HUES48 (cell line): ENCODE measurements at regions not wholly inside any gene's neighbourhood (a gene's known extent, or its start where the extent isn't known, plus 50 kb on each side); places are given as distances from the start of the nearest gene placed in this dataset.

Source experiments
- H3K27ac ChIP-seq: one replicate; pipeline ENCODE4 v1.7.0; 2013; ENCODE audit warnings: low read depth, low read length, inconsistent platforms
- H3K27me3 ChIP-seq: 2 replicates; pipeline ENCODE4 v1.6.1; 2013; ENCODE audit warnings: mild to moderate bottlenecking, low read length; ENCODE audit not compliant: control insufficient read depth, insufficient read depth
- H3K36me3 ChIP-seq: 2 replicates; pipeline ENCODE4 v1.6.1; 2013; ENCODE audit warnings: low read length; ENCODE audit not compliant: control insufficient read depth, insufficient read depth
- H3K4me1 ChIP-seq: 2 replicates; pipeline ENCODE4 v1.6.1; 2013; ENCODE audit warnings: mild to moderate bottlenecking, low read length; ENCODE audit not compliant: control insufficient read depth, insufficient read depth
- H3K4me3 ChIP-seq: 2 replicates; pipeline ENCODE4 v1.5.1; 2013; ENCODE audit warnings: mild to moderate bottlenecking, low read depth, low read length
- H3K9ac ChIP-seq: 2 replicates; pipeline ENCODE4 v1.6.1; 2013; ENCODE audit warnings: mild to moderate bottlenecking, low read depth, low read length, moderate library complexity
- H3K9me3 ChIP-seq: 2 replicates; pipeline ENCODE4 v1.6.1; 2013; ENCODE audit warnings: low read length; ENCODE audit not compliant: control insufficient read depth, insufficient read depth

- Histone ChIP-seq H3K36me3 (no peaks in the 10 kb centered on the region), H3K27me3 (no peaks in the 10 kb centered on the region; the same call in 1 of the 2 replicates), H3K27ac (no peak overlapping the region), H3K4me3 (no peak overlapping the region), H3K4me1 (no peaks in the 10 kb centered on the region), H3K9me3 (no peaks in the 10 kb centered on the region), H3K9ac (no peak overlapping the region)
Measured at GRCh38 chr14:89017417-89017816, 193.0 kb downstream of the TTC8 start.

GRCh38 chr14:89022274-89022673, 197.8 kb downstream of the TTC8 start:
- Histone ChIP-seq H3K36me3 (no peaks in the 10 kb centered on the region), H3K27ac (no peak overlapping the region), H3K4me3 (no peak overlapping the region), H3K9ac (no peak overlapping the region), H3K4me1 (no peaks in the 10 kb centered on the region), H3K9me3 (no peaks in the 10 kb centered on the region), H3K27me3 (peaks cover 32% of the 10 kb centered on the region)

GRCh38 chr14:89024691-89025090, 200.2 kb downstream of the TTC8 start:
- no peak overlapping the region for H3K9ac ChIP-seq
- no peaks in the 10 kb centered on the region for H3K36me3 ChIP-seq
- H3K4me3 ChIP-seq: no peak overlapping the region
- no peak overlapping the region for H3K27ac ChIP-seq
- no peaks in the 10 kb centered on the region for H3K9me3 ChIP-seq
- peaks cover 55% of the 10 kb centered on the region for H3K27me3 ChIP-seq
- no peaks in the 10 kb centered on the region for H3K4me1 ChIP-seq

DNA sequence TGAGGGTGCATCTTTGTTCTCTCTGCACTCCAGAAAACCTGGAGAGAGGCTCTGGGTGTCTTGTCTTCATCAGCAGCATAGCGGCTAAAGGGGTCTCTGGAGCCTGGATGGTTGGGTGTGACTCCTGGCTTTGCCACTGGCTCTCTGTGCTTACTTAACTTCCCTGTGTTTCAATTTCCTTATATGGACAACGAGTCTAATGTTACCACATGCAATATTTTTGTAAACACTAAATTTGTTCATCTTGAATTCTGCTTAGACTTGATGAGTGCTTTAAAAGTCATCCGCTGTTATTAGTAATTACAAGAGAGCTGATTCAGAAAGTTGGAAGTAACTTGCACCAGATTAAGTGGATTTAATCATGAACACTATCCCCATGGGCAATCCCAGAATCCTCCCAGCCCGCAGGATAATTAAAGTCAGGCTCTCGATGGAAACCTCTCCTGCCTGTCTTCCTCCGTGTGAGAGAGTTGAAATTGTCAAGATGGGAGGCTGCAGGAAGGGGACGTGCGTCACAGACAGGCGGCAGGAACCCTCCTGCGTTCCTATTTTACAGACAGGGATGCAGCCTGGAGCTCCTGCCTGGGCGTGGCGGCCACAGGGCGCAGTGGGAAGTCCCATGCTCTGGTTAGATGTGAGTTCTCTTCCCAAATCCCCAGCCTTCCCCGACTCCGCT, 201.2 kb downstream of the TTC8 start:
- H3K4me3 ChIP-seq: no peak overlapping the region
- peaks cover 60% of the 10 kb centered on the region for H3K27me3 ChIP-seq
- no peak overlapping the region for H3K9ac ChIP-seq
- no peaks in the 10 kb centered on the region for H3K36me3 ChIP-seq
- no peaks in the 10 kb centered on the region for H3K9me3 ChIP-seq
- no peak overlapping the region for H3K27ac ChIP-seq
- no peaks in the 10 kb centered on the region for H3K4me1 ChIP-seq

DNA sequence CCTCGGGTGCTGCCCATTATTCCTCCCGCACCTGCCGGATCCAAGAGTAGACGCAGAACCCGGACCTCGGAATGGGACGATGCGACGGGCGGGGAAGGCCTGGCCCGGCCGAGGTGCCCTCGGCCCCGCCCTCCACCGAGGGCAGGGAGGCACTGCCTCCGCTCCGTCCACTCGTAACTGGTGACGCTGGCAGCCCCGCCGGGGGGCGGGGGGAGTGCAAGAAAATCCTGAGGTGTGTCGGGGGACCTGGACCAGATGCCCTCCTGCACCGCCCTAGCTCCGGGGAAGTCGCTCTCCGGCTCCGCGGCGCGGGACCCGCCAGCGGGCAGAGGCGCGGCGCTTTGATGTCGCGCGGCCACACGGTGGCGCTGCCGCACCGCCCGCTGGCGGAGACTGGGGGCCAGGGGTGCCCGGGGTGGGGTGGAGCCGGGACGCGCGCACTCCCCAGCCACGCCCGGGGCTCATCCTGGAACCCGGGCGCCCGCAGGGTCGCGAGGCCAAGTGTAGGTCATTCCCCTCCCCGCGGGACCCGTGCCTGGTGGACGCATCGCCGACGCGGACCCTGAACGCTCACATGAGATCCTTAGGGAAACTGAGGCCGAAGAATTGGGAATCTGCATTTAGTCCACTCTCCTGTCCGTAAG, 202.8 kb downstream of the TTC8 start:
- Histone ChIP-seq H3K9me3 (no peaks in the 10 kb centered on the region), H3K27ac (no peak overlapping the region), H3K9ac (peak overlapping the region; percentile 18; the same call in 1 of the 2 replicates), H3K36me3 (no peaks in the 10 kb centered on the region), H3K4me3 (peak overlapping the region; percentile 88), H3K4me1 (no peaks in the 10 kb centered on the region), H3K27me3 (peaks cover 60% of the 10 kb centered on the region)

GRCh38 chr14:89028462-89029134, 204.1 kb downstream of the TTC8 start:
- Histone ChIP-seq H3K4me3 (no peak overlapping the region), H3K4me1 (no peaks in the 10 kb centered on the region), H3K9ac (no peak overlapping the region), H3K27ac (no peak overlapping the region), H3K9me3 (no peaks in the 10 kb centered on the region), H3K27me3 (peaks cover 60% of the 10 kb centered on the region), H3K36me3 (no peaks in the 10 kb centered on the region)

DNA sequence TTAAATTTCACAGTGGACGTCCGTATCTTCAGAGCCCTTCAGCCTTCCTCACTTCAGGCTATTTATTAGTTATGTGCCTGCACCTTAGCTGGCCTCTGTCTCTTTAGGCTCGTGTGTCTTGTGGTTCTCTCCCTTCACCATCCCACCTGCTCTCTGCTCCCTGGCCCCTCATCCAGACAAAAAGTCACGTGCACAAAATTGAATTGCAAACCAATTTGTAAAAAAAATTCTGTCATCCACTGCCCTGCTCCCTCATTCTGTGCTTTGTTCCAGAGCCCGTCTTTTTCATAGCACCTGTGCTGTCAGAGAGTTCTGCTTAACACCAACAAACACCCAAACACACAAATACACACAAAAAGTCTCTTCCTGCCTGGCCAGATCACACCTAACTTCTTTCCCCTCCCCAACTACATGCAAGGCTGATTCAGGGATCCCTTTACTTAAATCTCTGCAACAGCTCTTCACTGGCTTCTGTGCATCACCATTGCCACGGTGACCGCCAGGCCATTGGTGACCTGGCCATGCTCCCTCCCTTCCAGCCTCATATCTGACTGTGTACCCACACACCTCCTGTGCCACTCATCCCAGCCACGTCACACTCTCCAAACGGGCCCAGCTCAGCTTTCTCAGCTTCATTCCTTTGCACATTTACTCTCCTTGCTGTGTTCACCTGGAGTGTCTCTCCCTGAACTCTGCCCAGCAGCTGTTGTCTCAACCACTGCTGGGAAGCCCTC, 205.7 kb downstream of the TTC8 start:
- peaks cover 50% of the 10 kb centered on the region for H3K27me3 ChIP-seq
- no peak overlapping the region for H3K4me3 ChIP-seq
- H3K9me3 ChIP-seq: no peaks in the 10 kb centered on the region
- no peaks in the 10 kb centered on the region for H3K4me1 ChIP-seq
- no peaks in the 10 kb centered on the region for H3K36me3 ChIP-seq
- H3K27ac ChIP-seq: no peak overlapping the region
- no peak overlapping the region for H3K9ac ChIP-seq

DNA sequence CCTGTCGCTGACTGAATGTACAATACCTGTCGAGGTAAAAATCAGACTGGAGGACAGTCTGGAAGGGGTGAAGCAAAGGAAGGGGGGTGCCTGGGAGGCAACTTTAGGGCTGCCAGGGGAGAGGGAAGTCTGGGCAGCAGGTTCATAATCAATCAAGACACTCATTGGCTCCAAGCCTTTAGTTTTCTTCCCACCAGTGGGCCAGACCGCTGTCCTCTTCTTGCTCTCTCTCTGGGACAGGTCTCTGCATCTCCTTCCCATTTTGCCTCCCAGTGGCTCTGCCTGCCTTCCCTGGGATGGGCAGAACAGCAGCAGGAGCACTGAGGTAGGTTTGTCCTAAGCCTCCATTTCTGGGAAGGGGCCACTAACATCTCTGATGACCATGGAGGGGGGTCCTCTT, 206.5 kb downstream of the TTC8 start:
- H3K27ac ChIP-seq: no peak overlapping the region
- no peak overlapping the region for H3K4me3 ChIP-seq
- H3K4me1 ChIP-seq: no peaks in the 10 kb centered on the region
- no peaks in the 10 kb centered on the region for H3K36me3 ChIP-seq
- peaks cover 42% of the 10 kb centered on the region for H3K27me3 ChIP-seq
- no peaks in the 10 kb centered on the region for H3K9me3 ChIP-seq
- no peak overlapping the region for H3K9ac ChIP-seq

- H3K4me1 ChIP-seq: no peaks in the 10 kb centered on the region
- no peak overlapping the region for H3K27ac ChIP-seq
- H3K9ac ChIP-seq: no peak overlapping the region
- no peak overlapping the region for H3K4me3 ChIP-seq
- H3K27me3 ChIP-seq: peaks cover 29% of the 10 kb centered on the region
- H3K9me3 ChIP-seq: no peaks in the 10 kb centered on the region
- H3K36me3 ChIP-seq: no peaks in the 10 kb centered on the region
Measured at GRCh38 chr14:89032086-89032649, 207.7 kb downstream of the TTC8 start.

GRCh38 chr14:89033756-89034155, 209.3 kb downstream of the TTC8 start:
- Histone ChIP-seq H3K27me3 (peaks cover 14% of the 10 kb centered on the region), H3K36me3 (no peaks in the 10 kb centered on the region), H3K9ac (no peak overlapping the region), H3K4me1 (no peaks in the 10 kb centered on the region), H3K4me3 (no peak overlapping the region), H3K9me3 (no peaks in the 10 kb centered on the region), H3K27ac (no peak overlapping the region)
